GM18870 (cell line): ENCODE measurements at regions not wholly inside any gene's neighbourhood (a gene's known extent, or its start where the extent isn't known, plus 50 kb on each side); places are given as distances from the start of the nearest gene placed in this dataset.
"Not testable (repeated sequence)": the region's sequence is repeated elsewhere in the genome, so short reads cannot be mapped to it uniquely, and the experiment has no call there.

Source experiments
- ATAC-seq: cut with Tn5 transposase; IDR thresholded peaks from one replicate; pipeline ENCODE4 v1.9.1; 2021; ENCODE audit warnings: moderate library complexity; ENCODE audit not compliant: unreplicated experiment

GRCh38 chr2:2779727-2780126 is 448.7 kb upstream of the MYT1L start:
- no peak for ATAC-seq

- no peak for ATAC-seq
These were observed 446.8 kb upstream of the MYT1L start for GRCh38 chr2:2777876-2778275.

- ATAC-seq = no peak
These were observed 446.1 kb upstream of the MYT1L start for GRCh38 chr2:2777213-2777612.

GRCh38 chr2:2775018-2775417 is 443.9 kb upstream of the MYT1L start:
- ATAC-seq = no peak

GRCh38 chr2:2773692-2774091 is 442.6 kb upstream of the MYT1L start:
- ATAC-seq = no peak

- not testable (repeated sequence) for ATAC-seq
These were observed 442.0 kb upstream of the MYT1L start for GRCh38 chr2:2773080-2773479.

- no peak for ATAC-seq
These were observed 440.8 kb upstream of the MYT1L start for GRCh38 chr2:2771721-2772411.

GRCh38 chr2:2769481-2770431 is 438.7 kb upstream of the MYT1L start:
- ATAC-seq = no peak

GRCh38 chr2:2768476-2768875 is 437.4 kb upstream of the MYT1L start:
- no peak for ATAC-seq

GRCh38 chr2:2767837-2768236 is 436.8 kb upstream of the MYT1L start:
- no peak for ATAC-seq

GRCh38 chr2:2765839-2766495 is 434.9 kb upstream of the MYT1L start:
- no peak for ATAC-seq

GRCh38 chr2:2765176-2765800 is 434.2 kb upstream of the MYT1L start:
- no peak for ATAC-seq

GRCh38 chr2:2764739-2765138 is 433.7 kb upstream of the MYT1L start:
- ATAC-seq = no peak

- no peak for ATAC-seq
These were observed 432.9 kb upstream of the MYT1L start for GRCh38 chr2:2764001-2764355.

GRCh38 chr2:2763351-2764000 is 432.4 kb upstream of the MYT1L start:
- ATAC-seq = no peak

- no peak for ATAC-seq
These were observed 431.8 kb upstream of the MYT1L start for GRCh38 chr2:2762913-2763312.

- ATAC-seq = no peak
These were observed 431.3 kb upstream of the MYT1L start for GRCh38 chr2:2762166-2762908.

GRCh38 chr2:2758793-2759367 is 427.8 kb upstream of the MYT1L start:
- no peak for ATAC-seq

- ATAC-seq = no peak
These were observed 426.7 kb upstream of the MYT1L start for GRCh38 chr2:2757764-2758163.

GRCh38 chr2:2756886-2757285 is 425.8 kb upstream of the MYT1L start:
- ATAC-seq = no peak
